Right lung (tissue), 2 donors: ENCODE measurements at regions not wholly inside any gene's neighbourhood (a gene's known extent, or its start where the extent isn't known, plus 50 kb on each side); places are given as distances from the start of the nearest gene placed in this dataset.

ENCODE experiments used
- DNase-seq, 2 donors: peaks; one replicate each; pipeline ENCODE4 v3.0.0-alpha.2; 2013

GRCh38 chr4:138964716-138965426 lies 50.7 kb upstream of the NOCT start:
- DNase-seq: no peak

DNA sequence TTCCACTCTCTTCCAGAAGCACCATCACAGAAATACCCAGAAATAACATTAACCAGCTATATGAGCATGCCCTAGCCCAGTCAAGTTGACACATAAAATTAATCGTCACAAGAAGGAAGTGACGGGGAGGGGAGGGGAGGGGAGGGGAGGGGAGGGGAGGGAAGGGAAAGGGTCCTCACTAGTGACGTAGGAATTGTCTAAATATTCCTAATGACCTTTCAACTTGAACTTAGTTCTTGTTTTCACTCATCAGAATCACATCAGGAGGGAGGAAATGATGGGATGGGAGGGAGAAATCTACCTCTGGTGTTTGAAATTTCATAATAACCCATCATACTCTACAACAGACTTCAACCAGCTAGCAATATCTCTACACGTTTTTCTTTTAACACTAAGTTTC lies 52.2 kb upstream of the NOCT start:
- DNase-seq: no peak

DNA sequence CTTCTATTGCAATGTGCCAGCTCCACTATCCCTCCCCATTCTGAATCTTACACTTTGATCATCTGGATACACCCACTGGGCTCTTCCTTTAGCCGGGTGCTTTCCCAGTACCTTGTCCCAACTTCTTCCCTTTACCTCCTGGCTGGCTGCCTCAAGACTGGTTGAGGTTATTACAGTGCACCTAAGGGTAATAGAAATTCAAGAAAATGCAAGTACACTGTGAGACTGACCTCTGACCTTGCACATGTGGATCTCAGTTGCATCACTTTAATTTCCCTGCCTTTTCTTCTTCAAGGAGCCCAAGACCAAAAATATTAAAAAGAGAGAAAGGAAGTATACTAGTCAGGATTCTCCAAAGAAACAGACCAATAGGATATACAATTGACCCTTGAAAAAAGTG lies 53.9 kb upstream of the NOCT start:
- DNase-seq: no peak

DNA sequence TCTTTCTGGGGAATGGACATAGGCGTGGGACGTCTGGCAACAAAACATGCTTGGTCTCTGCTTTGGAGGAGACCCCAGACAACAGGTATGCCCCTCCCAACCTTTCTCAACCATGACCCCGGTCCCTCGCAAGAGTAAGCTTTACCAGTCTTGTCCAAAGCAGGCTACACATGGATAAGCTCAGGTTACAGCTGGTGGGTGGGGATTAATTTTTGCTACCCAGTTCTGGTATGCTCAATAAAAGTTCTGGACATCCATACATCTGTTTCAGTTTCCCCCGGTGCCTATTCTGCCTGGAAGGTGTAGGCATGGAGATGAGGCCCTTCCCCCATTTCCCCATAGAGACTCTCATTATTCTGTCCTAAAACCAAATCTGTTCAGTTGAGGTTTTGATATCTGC lies 54.5 kb upstream of the NOCT start:
- DNase-seq: no peak

GRCh38 chr4:138960175-138960710 lies 55.3 kb upstream of the NOCT start:
- no peak for DNase-seq

DNA sequence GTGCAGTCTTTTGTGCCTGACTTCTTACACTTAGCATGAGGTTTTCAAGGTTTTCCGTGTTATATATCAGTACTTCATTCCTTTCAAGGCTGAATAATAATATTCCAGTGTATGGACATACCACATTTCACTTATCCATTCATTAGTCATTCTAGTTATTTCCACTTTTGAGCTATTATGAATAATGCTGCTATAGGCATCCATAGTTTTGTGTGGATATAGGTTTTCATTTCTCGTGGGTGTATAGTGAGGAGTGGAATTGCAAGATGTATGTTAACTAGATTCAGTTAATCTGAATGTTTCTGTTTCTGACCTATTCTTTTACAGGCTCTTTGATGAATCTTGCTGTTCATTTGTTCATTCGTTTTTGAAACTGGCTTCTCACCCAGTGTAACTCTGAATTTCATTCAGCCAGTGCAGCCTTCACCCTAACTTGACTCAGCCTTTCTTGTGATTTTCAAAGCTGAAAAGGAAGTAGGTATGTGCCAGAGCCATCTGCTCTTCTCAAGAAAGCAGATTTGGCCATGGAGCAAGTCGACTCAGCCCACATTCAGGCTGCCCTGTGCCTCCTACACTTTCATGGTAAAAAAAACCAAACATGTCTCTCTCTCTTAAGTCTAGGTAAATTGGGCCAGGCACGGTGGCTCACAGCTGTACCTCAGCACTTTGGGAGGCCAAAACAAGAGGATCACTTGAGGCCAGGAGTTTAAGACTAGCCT lies 56.3 kb upstream of the NOCT start:
- no peak for DNase-seq

GRCh38 chr4:138958519-138958918 lies 57.1 kb upstream of the NOCT start:
- DNase-seq: no peak

GRCh38 chr4:138957302-138957701 lies 58.3 kb upstream of the NOCT start:
- no peak for DNase-seq

DNA sequence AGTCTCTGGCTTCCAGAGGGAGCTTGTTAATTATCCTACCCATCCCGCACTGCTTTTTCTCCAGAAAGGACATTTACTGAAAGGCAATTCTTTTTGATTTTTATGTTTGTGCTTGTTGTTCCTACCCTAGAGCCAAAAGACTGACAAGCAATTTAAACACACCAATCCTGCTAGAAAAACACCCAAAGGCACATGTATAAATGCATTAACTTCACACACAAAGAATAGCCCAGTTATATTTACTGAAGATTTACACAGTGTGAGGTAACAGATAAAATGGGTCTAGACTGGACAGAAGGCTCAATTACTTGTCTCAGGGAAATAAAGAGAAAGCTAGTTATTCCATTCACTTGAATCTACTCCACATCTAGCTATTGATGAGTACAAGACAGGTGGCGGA lies 61.2 kb upstream of the NOCT start:
- no peak for DNase-seq

DNA sequence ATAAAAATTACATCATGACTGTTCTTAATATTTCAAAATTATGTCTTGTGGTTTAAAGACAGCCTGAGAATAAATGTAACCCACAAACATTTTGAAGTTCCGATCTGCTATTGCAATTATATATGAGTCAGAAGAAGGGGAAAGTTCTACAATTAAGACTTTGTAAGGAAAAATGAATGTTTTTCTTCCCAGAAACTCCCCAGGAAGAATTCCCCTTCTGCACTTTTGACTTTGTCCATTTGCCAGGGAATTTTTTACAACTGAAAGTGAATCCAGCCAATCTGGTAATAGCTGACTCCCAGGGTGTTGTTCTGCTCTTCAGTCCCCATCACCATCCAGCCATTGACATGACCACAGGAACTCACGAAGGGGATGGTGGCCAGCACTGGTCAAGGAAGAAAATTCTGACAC lies 61.6 kb upstream of the NOCT start:
- DNase-seq: no peak

- DNase-seq: no peak
Observed at GRCh38 chr4:138952411-138952810, 63.2 kb upstream of the NOCT start.

DNA sequence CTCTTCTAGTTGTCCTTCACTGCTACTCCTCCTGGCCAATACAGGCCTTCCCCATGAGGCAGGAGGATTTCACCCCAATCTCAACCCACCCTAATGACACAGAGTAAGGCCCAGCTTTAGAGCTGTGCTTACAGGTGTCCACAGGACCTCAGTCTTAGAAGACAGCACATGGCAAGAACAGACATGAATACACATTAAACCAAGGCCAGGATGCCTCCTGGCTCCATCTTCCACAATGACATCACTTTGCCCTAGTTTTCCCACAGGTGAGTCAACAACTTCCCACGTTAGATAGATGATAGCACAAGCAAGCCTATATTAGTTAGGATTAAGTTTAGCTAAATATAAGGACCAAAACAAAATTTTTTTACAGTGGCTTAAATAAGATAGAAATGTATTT lies 63.8 kb upstream of the NOCT start:
- DNase-seq: no peak

GRCh38 chr4:138949866-138950265 lies 65.7 kb upstream of the NOCT start:
- DNase-seq: no peak

DNA sequence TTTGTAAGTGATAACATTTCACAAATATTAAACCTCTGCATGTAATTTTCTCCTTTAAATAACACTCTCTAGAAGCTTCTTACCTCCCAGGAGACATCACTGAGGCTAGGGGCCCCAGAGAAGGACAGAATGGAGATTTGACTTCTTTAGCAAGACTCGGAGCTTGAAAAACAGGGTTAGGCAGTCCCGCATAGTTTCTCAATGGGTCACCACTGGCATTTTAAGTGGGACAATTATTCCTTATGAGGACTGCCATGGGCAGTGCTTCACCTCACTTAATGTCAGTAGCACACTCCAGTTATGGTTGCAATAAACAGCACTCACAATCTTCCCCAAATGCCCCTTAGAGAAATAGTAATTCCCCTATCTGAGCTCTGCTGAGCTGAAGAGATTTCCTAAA lies 66.7 kb upstream of the NOCT start:
- no peak for DNase-seq

GRCh38 chr4:138946306-138946705 lies 69.3 kb upstream of the NOCT start:
- no peak for DNase-seq

GRCh38 chr4:138945840-138946239 lies 69.7 kb upstream of the NOCT start:
- DNase-seq: no peak

- no peak for DNase-seq
Observed at GRCh38 chr4:138945401-138945800, 70.2 kb upstream of the NOCT start.

GRCh38 chr4:138943893-138944292 lies 71.7 kb upstream of the NOCT start:
- DNase-seq: no peak

DNA sequence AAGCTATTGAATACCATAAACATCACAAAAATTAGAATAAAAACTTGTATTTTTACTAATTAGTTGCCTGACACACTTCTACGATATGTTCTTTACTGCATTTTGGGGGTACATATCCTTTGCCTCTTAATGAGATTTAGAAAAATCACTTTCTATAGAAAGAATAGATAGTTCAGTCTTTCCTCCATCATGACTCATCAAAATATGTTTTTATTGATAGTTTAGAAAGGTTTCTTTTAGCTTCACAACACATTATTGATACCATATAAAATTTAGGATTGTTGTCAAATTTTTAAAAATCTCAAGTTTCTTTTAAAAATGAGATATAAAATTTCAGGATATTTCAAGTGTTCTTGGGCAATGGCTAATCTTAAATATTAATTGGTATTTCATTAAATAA lies 74.5 kb upstream of the NOCT start:
- DNase-seq: no peak

DNA sequence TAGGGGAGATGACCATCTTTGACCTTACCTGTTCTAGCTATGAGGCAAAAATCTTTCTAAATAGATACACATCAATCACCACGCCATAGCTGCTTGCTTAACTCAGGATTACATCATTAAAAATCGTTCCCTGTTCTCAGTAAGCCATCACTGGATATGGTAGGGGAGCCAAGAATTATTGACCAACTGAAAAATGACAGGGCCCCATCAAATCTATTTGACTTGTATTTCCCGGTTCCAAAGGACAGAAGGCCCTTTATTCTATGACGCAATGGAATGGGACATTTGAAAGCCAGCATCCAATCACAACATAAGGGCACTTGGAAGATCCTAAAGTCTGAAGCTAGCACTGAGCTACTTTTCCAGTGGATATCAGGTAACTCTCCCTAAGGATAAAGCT lies 75.6 kb upstream of the NOCT start:
- DNase-seq: no peak

DNA sequence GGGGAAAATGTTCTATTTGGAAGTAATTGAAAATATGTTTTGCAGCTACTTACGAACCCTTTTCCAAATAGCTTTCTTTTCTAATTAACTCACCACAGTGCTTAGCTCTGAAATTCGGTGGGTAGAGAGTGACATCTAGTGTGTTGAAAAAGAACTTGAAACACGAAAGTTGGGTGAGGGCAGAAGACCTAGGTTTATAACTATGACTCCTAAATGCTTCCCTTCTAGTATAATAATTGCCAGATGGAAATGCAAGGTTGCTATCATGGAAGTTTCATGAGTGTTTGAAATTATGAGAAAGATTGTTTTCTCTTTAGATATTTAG lies 77.3 kb upstream of the NOCT start:
- peak in 1 of 2 donors; percentile 32 for DNase-seq

DNA sequence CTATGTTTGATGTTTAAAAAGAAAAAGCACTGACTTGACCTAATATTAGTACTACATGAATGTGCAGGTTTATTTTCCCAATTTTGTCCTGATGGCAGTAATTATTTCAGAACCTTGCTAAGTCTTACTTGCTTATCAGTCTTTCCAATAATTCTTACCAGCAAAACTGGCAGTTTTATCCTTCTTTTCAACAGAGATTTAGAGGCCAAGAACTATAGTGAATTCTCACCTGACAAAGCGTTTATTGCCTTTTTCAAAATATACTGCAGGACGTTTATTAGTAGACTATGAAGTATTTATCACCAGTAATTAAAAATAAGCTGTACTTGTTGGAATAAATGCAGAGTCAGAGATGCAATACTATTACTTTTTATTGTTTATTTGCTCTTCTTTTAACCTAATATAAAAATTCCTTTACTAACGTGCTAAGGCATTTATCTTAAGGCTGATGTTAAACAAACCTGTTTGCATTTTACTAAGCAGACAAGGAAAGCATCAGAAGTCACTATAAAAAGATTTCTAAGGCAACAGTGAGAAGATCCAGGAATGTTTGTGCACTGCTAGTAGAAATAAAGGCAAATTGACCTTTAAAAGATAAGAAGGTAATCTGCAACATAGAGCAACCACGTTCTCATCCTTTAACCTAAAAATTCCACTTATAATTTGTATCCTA lies 80.3 kb upstream of the NOCT start:
- DNase-seq: no peak

GRCh38 chr4:138927072-138927471 lies 88.5 kb upstream of the NOCT start:
- no peak for DNase-seq
